ENCODE measurements at regions not wholly inside any gene's neighbourhood (a gene's known extent, or its start where the extent isn't known, plus 50 kb on each side); places are given as distances from the start of the nearest gene placed in this dataset.

DNA sequence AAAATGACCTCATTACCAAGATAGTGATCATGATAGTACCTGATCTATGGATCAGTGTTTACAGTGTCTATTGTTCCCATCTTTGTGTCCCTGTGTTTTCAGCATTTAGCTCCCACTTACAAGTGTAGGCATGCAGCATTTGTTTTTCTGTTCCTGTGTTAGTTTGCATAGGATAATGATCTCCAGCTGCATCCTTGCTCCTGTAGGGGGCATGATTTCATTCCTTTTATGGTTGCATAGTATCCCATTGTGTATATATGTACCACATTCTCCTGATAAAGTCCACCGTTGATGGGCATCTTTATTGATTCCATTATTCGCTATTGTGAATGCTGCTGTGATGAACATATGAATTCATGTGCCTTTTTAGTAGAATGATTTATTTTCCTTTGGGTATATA is 215.4 kb upstream of the NAV3 start:
- no peak for TF ChIP-seq POLR2A (IDR thresholded peaks at IDR 0.05)
- TF ChIP-seq, protein P1, sequence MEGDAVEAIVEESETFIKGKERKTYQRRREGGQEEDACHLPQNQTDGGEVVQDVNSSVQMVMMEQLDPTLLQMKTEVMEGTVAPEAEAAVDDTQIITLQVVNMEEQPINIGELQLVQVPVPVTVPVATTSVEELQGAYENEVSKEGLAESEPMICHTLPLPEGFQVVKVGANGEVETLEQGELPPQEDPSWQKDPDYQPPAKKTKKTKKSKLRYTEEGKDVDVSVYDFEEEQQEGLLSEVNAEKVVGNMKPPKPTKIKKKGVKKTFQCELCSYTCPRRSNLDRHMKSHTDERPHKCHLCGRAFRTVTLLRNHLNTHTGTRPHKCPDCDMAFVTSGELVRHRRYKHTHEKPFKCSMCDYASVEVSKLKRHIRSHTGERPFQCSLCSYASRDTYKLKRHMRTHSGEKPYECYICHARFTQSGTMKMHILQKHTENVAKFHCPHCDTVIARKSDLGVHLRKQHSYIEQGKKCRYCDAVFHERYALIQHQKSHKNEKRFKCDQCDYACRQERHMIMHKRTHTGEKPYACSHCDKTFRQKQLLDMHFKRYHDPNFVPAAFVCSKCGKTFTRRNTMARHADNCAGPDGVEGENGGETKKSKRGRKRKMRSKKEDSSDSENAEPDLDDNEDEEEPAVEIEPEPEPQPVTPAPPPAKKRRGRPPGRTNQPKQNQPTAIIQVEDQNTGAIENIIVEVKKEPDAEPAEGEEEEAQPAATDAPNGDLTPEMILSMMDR (IDR thresholded peaks at IDR 0.05), result no peak

Data from adrenal gland (tissue), 5 donors.